ENCODE measurements at regions not wholly inside any gene's neighbourhood (a gene's known extent, or its start where the extent isn't known, plus 50 kb on each side); places are given as distances from the start of the nearest gene placed in this dataset.
A peak's percentile ranks its signal among the peaks of the same experiment; 100 is the strongest.

GRCh38 chr11:119580081-119580480 is 148.9 kb downstream of the NECTIN1 start:
- H3K27ac ChIP-seq: no peak overlapping the region
- DNase-seq (ENCODE audit: low spot score): no peak
- ChIA-PET POLR2A (ENCODE audit: low non-redundant PET) (no interaction called here), CTCF (interaction anchor here (0.6 kb wide), 1 partner anchor 35 kb away, joined by 3 read pairs; no protein-coding TSS in a partner anchor)
- TF ChIP-seq CTCF (conservative IDR thresholded peaks at IDR 0.05; ENCODE audit: low read depth): no peak

GRCh38 chr11:119578521-119579191 is 150.3 kb downstream of the NECTIN1 start:
- no peak for TF ChIP-seq CTCF (conservative IDR thresholded peaks at IDR 0.05; ENCODE audit: low read depth)
- DNase-seq (ENCODE audit: low spot score): no peak
- H3K27ac ChIP-seq: no peak overlapping the region
- POLR2A ChIA-PET (ENCODE audit: low non-redundant PET): no interaction called here
- CTCF ChIA-PET: interaction anchor here (0.7 to 0.8 kb wide), 2 partner anchors 45 to 197 kb away, joined by 3 to 4 read pairs; partner anchors contain the start of gene USP2

GRCh38 chr11:119573858-119574257 is 150.9 kb upstream of the THY1 start:
- CTCF ChIA-PET: interaction anchor here (1.0 kb wide), 1 partner anchor 40 kb away, joined by 4 read pairs; no protein-coding TSS in a partner anchor
- TF ChIP-seq CTCF (conservative IDR thresholded peaks at IDR 0.05; ENCODE audit: low read depth): no peak
- no peak for DNase-seq (ENCODE audit: low spot score)
- H3K27ac ChIP-seq: no peak overlapping the region
- POLR2A ChIA-PET (ENCODE audit: low non-redundant PET): no interaction called here

GRCh38 chr11:119572481-119573424 is 149.8 kb upstream of the THY1 start:
- CTCF ChIA-PET: interaction anchor here (1.0 kb wide), 1 partner anchor 39 kb away, joined by 4 read pairs; no protein-coding TSS in a partner anchor
- peak; percentile 61 for DNase-seq (ENCODE audit: low spot score)
- POLR2A ChIA-PET (ENCODE audit: low non-redundant PET): no interaction called here
- H3K27ac ChIP-seq: no peak overlapping the region
- no peak for TF ChIP-seq CTCF (conservative IDR thresholded peaks at IDR 0.05; ENCODE audit: low read depth)

GRCh38 chr11:119571311-119571710 is 148.3 kb upstream of the THY1 start:
- ChIA-PET CTCF (no interaction called here), POLR2A (ENCODE audit: low non-redundant PET) (no interaction called here)
- DNase-seq (ENCODE audit: low spot score): no peak
- no peak for TF ChIP-seq CTCF (conservative IDR thresholded peaks at IDR 0.05; ENCODE audit: low read depth)
- no peak overlapping the region for H3K27ac ChIP-seq
